ENCODE measurements at regions not wholly inside any gene's neighbourhood (a gene's known extent, or its start where the extent isn't known, plus 50 kb on each side); places are given as distances from the start of the nearest gene placed in this dataset.

GRCh38 chr1:192251735-192252134, 65.1 kb upstream of the RGS21 start:
- TF ChIP-seq USF2 (IDR thresholded peaks at IDR 0.05) (no peak), MAZ (IDR thresholded peaks at IDR 0.05; ENCODE audit: borderline replicate concordance, low read depth, low read length) (no peak), CEBPB (IDR thresholded peaks at IDR 0.05) (no peak), SMC3 (IDR thresholded peaks at IDR 0.05) (no peak), EP300 (IDR thresholded peaks at IDR 0.05) (no peak), POLR2A (IDR thresholded peaks at IDR 0.05; ENCODE audit: low read length) (no peak), CBX8 (IDR thresholded peaks at IDR 0.05) (no peak), JUNB (IDR thresholded peaks at IDR 0.05) (no peak), RFX5 (IDR thresholded peaks at IDR 0.05) (no peak), ESRRA (IDR thresholded peaks at IDR 0.05; ENCODE audit: borderline replicate concordance, low read length) (no peak)
- TF ChIP-seq, protein P1, sequence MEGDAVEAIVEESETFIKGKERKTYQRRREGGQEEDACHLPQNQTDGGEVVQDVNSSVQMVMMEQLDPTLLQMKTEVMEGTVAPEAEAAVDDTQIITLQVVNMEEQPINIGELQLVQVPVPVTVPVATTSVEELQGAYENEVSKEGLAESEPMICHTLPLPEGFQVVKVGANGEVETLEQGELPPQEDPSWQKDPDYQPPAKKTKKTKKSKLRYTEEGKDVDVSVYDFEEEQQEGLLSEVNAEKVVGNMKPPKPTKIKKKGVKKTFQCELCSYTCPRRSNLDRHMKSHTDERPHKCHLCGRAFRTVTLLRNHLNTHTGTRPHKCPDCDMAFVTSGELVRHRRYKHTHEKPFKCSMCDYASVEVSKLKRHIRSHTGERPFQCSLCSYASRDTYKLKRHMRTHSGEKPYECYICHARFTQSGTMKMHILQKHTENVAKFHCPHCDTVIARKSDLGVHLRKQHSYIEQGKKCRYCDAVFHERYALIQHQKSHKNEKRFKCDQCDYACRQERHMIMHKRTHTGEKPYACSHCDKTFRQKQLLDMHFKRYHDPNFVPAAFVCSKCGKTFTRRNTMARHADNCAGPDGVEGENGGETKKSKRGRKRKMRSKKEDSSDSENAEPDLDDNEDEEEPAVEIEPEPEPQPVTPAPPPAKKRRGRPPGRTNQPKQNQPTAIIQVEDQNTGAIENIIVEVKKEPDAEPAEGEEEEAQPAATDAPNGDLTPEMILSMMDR (IDR thresholded peaks at IDR 0.05), result no peak
